ENCODE measurements at regions not wholly inside any gene's neighbourhood (a gene's known extent, or its start where the extent isn't known, plus 50 kb on each side); places are given as distances from the start of the nearest gene placed in this dataset.

DNA sequence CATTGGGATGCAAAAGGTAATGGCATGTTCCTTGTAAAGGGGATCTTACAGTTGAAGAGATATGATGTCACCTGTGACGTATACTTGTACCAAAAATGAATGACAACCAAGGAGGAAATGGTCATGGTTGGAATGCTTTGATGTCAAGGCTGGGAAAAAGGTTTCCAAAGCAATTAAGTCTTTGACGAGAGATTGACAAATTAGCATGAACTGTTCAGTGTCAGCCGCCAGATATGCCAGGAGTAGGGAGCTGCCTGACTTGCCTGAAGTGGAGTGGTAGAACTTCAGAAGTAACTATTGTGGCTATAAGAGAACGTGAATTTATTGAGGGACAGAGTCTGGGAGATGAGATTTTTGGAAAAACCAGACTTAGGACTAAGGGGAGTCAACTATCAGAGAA is 88.1 kb downstream of the SEPTIN7 start:
- Histone ChIP-seq H3K4me1 (no peaks in the 10 kb centered on the region), H3K4me3 (no peak overlapping the region), H3K27me3 (no peaks in the 10 kb centered on the region), H3K36me3 (peaks cover 0 to 65% of the 10 kb centered on the region in 2 donors), H3K27ac (no peak overlapping the region), H3K9me3 (no peaks in the 10 kb centered on the region)
- no peak for TF ChIP-seq CTCF (IDR thresholded peaks at IDR 0.05)
- no peak for DNase-seq
- ATAC-seq: no peak
- intact Hi-C loops (cut with DNase I): no loop called here

DNA sequence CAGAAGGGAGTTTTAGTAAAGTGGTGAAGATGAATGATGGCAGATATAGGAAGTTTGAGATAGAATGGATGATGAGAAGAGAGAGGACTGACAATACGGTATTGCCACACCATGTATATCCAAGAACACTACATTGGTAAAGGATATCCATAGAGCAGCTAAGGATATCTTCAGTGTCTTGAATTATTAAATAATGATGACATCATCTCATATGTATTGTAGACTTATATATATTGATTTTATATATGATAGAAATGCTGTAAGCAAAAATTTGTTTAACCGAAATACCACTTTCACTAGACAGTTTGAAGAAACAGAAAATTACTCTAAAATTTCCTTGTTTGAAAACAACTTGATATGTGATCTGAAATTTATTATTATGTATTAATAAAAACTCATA is 89.0 kb downstream of the SEPTIN7 start:
- no peaks in the 10 kb centered on the region for H3K27me3 ChIP-seq
- DNase-seq (no peak), ATAC-seq (no peak)
- TF ChIP-seq CTCF (IDR thresholded peaks at IDR 0.05): no peak
- no peak overlapping the region for H3K27ac ChIP-seq
- H3K4me3 ChIP-seq: no peak overlapping the region
- intact Hi-C loops (cut with DNase I): no loop called here
- no peaks in the 10 kb centered on the region for H3K9me3 ChIP-seq
- no peaks in the 10 kb centered on the region for H3K4me1 ChIP-seq
- peaks cover 0 to 57% of the 10 kb centered on the region in 2 donors for H3K36me3 ChIP-seq

DNA sequence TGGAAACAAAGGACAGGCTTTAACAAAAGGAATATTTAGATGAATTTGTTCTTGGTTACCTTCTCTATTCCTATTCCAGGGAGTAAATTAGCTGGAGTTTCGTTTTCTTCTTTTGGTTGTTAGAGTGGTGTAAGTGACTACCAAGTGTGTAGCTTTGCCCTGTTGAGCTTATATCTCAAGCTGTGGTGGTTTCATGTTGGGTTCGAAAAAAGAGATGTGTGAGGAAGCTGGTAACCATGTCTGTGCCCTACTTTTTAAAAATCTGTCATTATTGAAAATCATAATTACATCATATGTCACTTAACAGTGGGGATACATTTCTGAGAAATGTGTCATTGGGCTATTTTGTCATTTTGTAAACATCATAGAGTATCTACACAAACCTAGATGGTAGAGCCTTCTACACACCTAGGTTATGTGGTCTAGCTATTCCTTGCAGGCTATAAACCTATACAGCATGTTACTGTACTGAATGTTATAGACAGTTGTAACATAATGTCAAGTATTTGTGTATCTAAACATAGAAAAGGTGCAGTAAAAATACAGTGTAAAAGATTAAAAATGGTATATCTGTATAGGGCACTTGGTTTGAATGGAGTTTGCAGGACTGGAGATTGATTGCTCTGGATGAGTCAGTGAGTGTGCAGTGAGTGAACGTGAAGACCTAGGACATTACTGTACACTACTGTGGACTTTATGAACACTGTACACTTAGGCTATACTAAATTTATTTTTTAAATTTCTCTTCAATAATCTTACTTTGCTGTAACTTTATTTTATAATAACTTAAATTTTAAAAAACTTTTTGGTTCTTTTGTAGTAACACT is 90.4 kb downstream of the SEPTIN7 start:
- DNase-seq (no peak), ATAC-seq (no peak)
- Histone ChIP-seq H3K4me3 (no peak overlapping the region), H3K36me3 (peaks cover 0 to 50% of the 10 kb centered on the region in 2 donors), H3K27me3 (no peaks in the 10 kb centered on the region), H3K9me3 (no peaks in the 10 kb centered on the region), H3K4me1 (no peaks in the 10 kb centered on the region), H3K27ac (no peak overlapping the region)
- intact Hi-C loops (cut with DNase I): no loop called here
- TF ChIP-seq CTCF (IDR thresholded peaks at IDR 0.05): no peak

- no peaks in the 10 kb centered on the region for H3K27me3 ChIP-seq
- no peaks in the 10 kb centered on the region for H3K9me3 ChIP-seq
- H3K4me1 ChIP-seq: no peaks in the 10 kb centered on the region
- no peak overlapping the region for H3K27ac ChIP-seq
- no peak overlapping the region for H3K4me3 ChIP-seq
- no peak for ATAC-seq
- DNase-seq: no peak
- intact Hi-C loops (cut with DNase I): no loop called here
- TF ChIP-seq CTCF (IDR thresholded peaks at IDR 0.05): no peak
- H3K36me3 ChIP-seq: peaks cover 0 to 30% of the 10 kb centered on the region in 2 donors
These were observed 92.8 kb downstream of the SEPTIN7 start for GRCh38 chr7:35893649-35894048.

DNA sequence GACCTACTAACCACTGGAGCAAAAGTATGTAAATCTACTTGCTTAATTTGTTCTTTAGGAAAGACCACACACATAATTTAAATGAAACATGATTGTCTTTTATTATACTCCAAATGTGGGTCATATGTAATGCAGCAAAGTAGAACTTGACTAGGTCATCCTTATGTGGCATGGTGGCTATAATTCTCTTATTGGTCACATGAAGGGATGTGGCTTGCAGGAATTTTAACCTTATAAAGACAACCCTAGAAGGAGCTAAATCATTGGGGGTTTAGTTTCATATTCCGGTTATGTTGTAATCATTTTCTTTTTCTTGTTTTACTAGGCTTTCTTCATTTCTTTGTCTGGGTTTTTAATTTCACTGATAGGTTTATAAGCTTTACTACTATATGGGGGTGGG is 93.9 kb downstream of the SEPTIN7 start:
- no peak for ATAC-seq
- H3K27me3 ChIP-seq: no peaks in the 10 kb centered on the region
- intact Hi-C loops (cut with DNase I): no loop called here

More for the DNA sequence above, 93.9 kb downstream of the SEPTIN7 start:
- no peak for TF ChIP-seq CTCF (IDR thresholded peaks at IDR 0.05)
- Histone ChIP-seq H3K9me3 (no peaks in the 10 kb centered on the region), H3K36me3 (peaks cover 0 to 30% of the 10 kb centered on the region in 2 donors), H3K27ac (no peak overlapping the region), H3K4me3 (no peak overlapping the region), H3K4me1 (no peaks in the 10 kb centered on the region)
- no peak for DNase-seq

All from left lung (tissue), 4 donors.